ENCODE measurements at regions not wholly inside any gene's neighbourhood (a gene's known extent, or its start where the extent isn't known, plus 50 kb on each side); places are given as distances from the start of the nearest gene placed in this dataset.

DNA sequence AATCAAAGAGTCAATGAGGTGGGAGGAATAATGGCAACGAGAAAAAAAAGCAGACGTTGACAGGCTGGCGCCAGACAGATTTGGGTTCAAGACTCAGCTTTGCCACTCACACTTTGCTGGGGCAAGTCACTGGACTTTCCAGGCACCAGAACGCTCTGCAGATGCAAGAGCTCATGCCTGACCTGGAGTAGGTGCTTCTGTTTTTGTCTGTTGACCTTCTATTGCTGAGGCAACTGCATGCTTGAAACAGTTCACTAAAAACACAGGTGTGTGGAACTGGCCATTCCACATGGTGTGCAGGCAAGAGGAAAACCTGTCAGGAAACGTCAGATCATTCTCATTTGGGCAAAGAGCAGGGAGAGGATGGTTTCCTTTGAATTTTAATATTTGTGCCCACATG is 161.2 kb upstream of the SMIM23 start:
- Histone ChIP-seq H3K9me2 (ENCODE audit: insufficient read depth) (no peaks in the 10 kb centered on the region), H3K9me3 (ENCODE audit: low read depth) (no peaks in the 10 kb centered on the region), H3K9ac (no peak overlapping the region), H3K36me3 (ENCODE audit: low read depth) (no peaks in the 10 kb centered on the region), H4K20me1 (ENCODE audit: insufficient read depth) (no peaks in the 10 kb centered on the region), H3K4me2 (ENCODE audit: unreplicated experiment) (no peak overlapping the region), H3K79me2 (ENCODE audit: insufficient read depth) (no peaks in the 10 kb centered on the region), H3K4me3 (no peak overlapping the region), H3K27me3 (replicated peaks; ENCODE audit: insufficient read depth) (peaks cover 56% of the 10 kb centered on the region), H3F3A (ENCODE audit: insufficient read depth) (no peaks in the 10 kb centered on the region), H3K4me1 (ENCODE audit: insufficient read depth) (no peaks in the 10 kb centered on the region), H2AFZ (no peak overlapping the region), H3K27ac (no peak overlapping the region)
- in situ Hi-C loops (cut with MboI), result no loop called here
- no peak for TF ChIP-seq EZH2 (IDR thresholded peaks at IDR 0.05; ENCODE audit: insufficient read depth, poor library complexity, severe bottlenecking)
- no peak for TF ChIP-seq EZH2phosphoT487 (IDR thresholded peaks at IDR 0.05; ENCODE audit: insufficient read depth, low read depth)
- 51 to 66% methylated on average over 5 of the region's 5 CpGs for WGBS, 2 experiments (ENCODE audit: low coverage in 1 of 2, low lambda C conversion rate in 2 of 2, missing lambda C conversion rate in 2 of 2)
- DNase-seq, result no peak

DNA sequence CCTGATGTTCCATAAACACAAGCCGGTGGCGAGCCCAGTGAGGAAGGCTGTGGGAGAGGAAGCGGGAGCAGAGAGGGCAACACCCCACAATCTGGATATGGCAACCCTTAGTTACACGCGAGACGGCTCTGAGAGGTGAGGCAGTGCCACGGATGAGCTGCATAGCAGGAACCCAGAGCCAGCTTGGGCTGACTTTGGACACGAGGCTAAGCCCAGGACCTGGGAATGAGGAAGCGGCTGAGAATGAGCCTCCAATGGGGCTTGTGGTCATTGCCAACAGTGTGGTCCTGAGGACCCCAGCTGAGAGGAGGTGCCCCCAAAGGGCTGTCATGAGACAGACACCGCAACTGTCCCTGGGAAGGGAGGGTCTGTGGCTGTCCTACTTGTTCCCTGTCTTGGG is 160.0 kb upstream of the SMIM23 start:
- no peaks in the 10 kb centered on the region for H3K79me2 ChIP-seq (ENCODE audit: insufficient read depth)

DNA sequence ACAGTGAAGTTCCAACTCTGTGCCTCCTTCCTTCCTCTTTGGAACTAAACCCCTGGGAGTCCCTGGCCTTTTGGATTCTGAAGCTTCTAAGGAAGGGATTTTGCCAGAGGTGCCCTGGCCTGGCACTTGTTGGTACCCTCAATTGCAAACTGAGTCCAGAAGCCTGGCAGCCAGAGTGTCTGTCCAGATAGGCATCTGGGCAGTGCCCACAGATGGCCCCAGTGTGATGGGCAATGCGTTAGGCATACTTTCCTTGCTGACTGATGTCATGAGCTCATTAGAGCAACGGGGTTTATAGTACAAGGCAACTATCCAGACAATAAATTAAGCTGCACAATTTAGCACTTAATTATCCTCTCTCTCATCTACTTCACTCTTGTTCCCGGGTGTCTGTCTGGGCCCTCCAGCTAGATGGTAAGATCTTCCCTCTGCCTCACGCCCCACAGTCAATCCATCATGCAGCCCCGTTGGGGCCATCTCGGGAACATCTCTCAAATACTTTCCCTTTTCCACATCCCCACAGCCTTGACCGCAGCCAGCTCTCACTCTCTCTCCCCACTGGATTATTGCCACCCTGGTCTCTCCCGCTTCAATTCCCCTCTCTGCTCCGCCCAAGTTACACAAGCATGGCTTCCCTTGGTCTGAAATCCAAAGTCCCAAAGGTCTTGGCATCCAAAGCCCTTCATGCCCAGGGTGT is 157.5 kb upstream of the SMIM23 start:
- H3K4me1 ChIP-seq (ENCODE audit: insufficient read depth), result no peaks in the 10 kb centered on the region
- H3K79me2 ChIP-seq (ENCODE audit: insufficient read depth), result no peaks in the 10 kb centered on the region
- no peaks in the 10 kb centered on the region for H4K20me1 ChIP-seq (ENCODE audit: insufficient read depth)
- DNase-seq, result peak; percentile 38
- H3K9ac ChIP-seq, result no peak overlapping the region
- H3K9me2 ChIP-seq (ENCODE audit: insufficient read depth), result no peaks in the 10 kb centered on the region
- H3F3A ChIP-seq (ENCODE audit: insufficient read depth), result no peaks in the 10 kb centered on the region
- WGBS, 2 experiments (ENCODE audit: low coverage in 1 of 2, low lambda C conversion rate in 2 of 2, missing lambda C conversion rate in 2 of 2), result 5 to 10% methylated on average over 9 of the region's 9 CpGs
- no peaks in the 10 kb centered on the region for H3K9me3 ChIP-seq (ENCODE audit: low read depth)
- H3K4me2 ChIP-seq (ENCODE audit: unreplicated experiment), result peak overlapping the region; percentile 35
- no peak for TF ChIP-seq EZH2 (IDR thresholded peaks at IDR 0.05; ENCODE audit: insufficient read depth, poor library complexity, severe bottlenecking)
- TF ChIP-seq EZH2phosphoT487 (IDR thresholded peaks at IDR 0.05; ENCODE audit: insufficient read depth, low read depth), result no peak
- H3K36me3 ChIP-seq (ENCODE audit: low read depth), result no peaks in the 10 kb centered on the region
- H2AFZ ChIP-seq, result no peak overlapping the region
- no peak overlapping the region for H3K4me3 ChIP-seq
- H3K27ac ChIP-seq, result no peak overlapping the region
- in situ Hi-C loops (cut with MboI), result loop anchor here (25.0 kb wide), 1 partner anchor 409 kb away; no protein-coding TSS in a partner anchor
- peaks cover 63% of the 10 kb centered on the region for H3K27me3 ChIP-seq (replicated peaks; ENCODE audit: insufficient read depth)

More for the DNA sequence above, 160.0 kb upstream of the SMIM23 start:
- no peak overlapping the region for H3K27ac ChIP-seq
- no peak overlapping the region for H3K4me3 ChIP-seq
- peaks cover 62% of the 10 kb centered on the region for H3K27me3 ChIP-seq (replicated peaks; ENCODE audit: insufficient read depth)
- H4K20me1 ChIP-seq (ENCODE audit: insufficient read depth), result no peaks in the 10 kb centered on the region
- H3K9me3 ChIP-seq (ENCODE audit: low read depth), result no peaks in the 10 kb centered on the region
- H3K4me1 ChIP-seq (ENCODE audit: insufficient read depth), result no peaks in the 10 kb centered on the region
- no peak for DNase-seq
- H3F3A ChIP-seq (ENCODE audit: insufficient read depth), result no peaks in the 10 kb centered on the region
- H3K4me2 ChIP-seq (ENCODE audit: unreplicated experiment), result no peak overlapping the region
- no peaks in the 10 kb centered on the region for H3K36me3 ChIP-seq (ENCODE audit: low read depth)
- no peak overlapping the region for H3K9ac ChIP-seq
- 68% methylated on average over 10 of the region's 10 CpGs for WGBS, 2 experiments (ENCODE audit: low coverage in 1 of 2, low lambda C conversion rate in 2 of 2, missing lambda C conversion rate in 2 of 2)
- H3K9me2 ChIP-seq (ENCODE audit: insufficient read depth), result no peaks in the 10 kb centered on the region
- H2AFZ ChIP-seq, result no peak overlapping the region
- in situ Hi-C loops (cut with MboI), result loop anchor here (25.0 kb wide), 1 partner anchor 412 kb away; no protein-coding TSS in a partner anchor
- no peak for TF ChIP-seq EZH2 (IDR thresholded peaks at IDR 0.05; ENCODE audit: insufficient read depth, poor library complexity, severe bottlenecking)
- no peak for TF ChIP-seq EZH2phosphoT487 (IDR thresholded peaks at IDR 0.05; ENCODE audit: insufficient read depth, low read depth)

DNA sequence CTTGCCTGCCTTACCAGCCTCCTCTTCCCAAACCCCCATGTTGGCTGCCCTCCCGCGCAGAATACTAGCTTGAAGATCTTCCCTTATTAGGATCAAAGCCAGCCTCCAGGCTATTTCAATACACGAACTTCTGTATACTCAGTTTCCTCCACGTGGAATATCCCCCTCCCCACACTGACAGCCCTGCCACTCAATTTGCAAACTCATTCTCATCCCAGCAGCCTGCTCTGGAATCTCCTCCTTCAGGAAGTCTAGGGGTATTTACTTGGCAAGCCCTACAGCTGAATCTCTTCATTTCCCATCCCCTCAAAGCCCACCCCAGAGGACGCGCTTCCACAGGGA is 157.0 kb upstream of the SMIM23 start:
- in situ Hi-C loops (cut with MboI), result loop anchor here (25.0 kb wide), 1 partner anchor 409 kb away; no protein-coding TSS in a partner anchor

More for the DNA sequence above, 157.0 kb upstream of the SMIM23 start:
- H4K20me1 ChIP-seq (ENCODE audit: insufficient read depth), result no peaks in the 10 kb centered on the region
- H3K9me2 ChIP-seq (ENCODE audit: insufficient read depth), result no peaks in the 10 kb centered on the region
- WGBS, 2 experiments (ENCODE audit: low coverage in 1 of 2, low lambda C conversion rate in 2 of 2, missing lambda C conversion rate in 2 of 2), result 25 to 30% methylated on average over 6 of the region's 6 CpGs
- no peak overlapping the region for H2AFZ ChIP-seq
- H3K79me2 ChIP-seq (ENCODE audit: insufficient read depth), result no peaks in the 10 kb centered on the region
- no peaks in the 10 kb centered on the region for H3K4me1 ChIP-seq (ENCODE audit: insufficient read depth)
- TF ChIP-seq EZH2phosphoT487 (IDR thresholded peaks at IDR 0.05; ENCODE audit: insufficient read depth, low read depth) (no peak), EZH2 (IDR thresholded peaks at IDR 0.05; ENCODE audit: insufficient read depth, poor library complexity, severe bottlenecking) (no peak)
- no peak overlapping the region for H3K27ac ChIP-seq
- H3K36me3 ChIP-seq (ENCODE audit: low read depth), result no peaks in the 10 kb centered on the region
- H3K4me2 ChIP-seq (ENCODE audit: unreplicated experiment), result peak overlapping the region; percentile 35
- no peak overlapping the region for H3K9ac ChIP-seq
- peaks cover 62% of the 10 kb centered on the region for H3K27me3 ChIP-seq (replicated peaks; ENCODE audit: insufficient read depth)
- no peaks in the 10 kb centered on the region for H3F3A ChIP-seq (ENCODE audit: insufficient read depth)
- no peaks in the 10 kb centered on the region for H3K9me3 ChIP-seq (ENCODE audit: low read depth)
- no peak overlapping the region for H3K4me3 ChIP-seq
- no peak for DNase-seq

Data from GM23248 (cell line).